GM12892 (cell line): ENCODE measurements at regions not wholly inside any gene's neighbourhood (a gene's known extent, or its start where the extent isn't known, plus 50 kb on each side); places are given as distances from the start of the nearest gene placed in this dataset.
"Not testable (repeated sequence)": the region's sequence is repeated elsewhere in the genome, so short reads cannot be mapped to it uniquely, and the experiment has no call there.

Experiments
- DNase-seq: peaks from one replicate; pipeline ENCODE4 v3.0.0; 2011; ENCODE audit not compliant: insufficient read length
- FAIRE-seq: peaks from 2 replicates; lab custom pipeline; 2011; peaks lifted over from hg19 to GRCh38; lab: Jason Lieb, UNC
- POLR2A ChIP-seq: IDR thresholded peaks from 2 replicates; pipeline ENCODE4 v1.6.1; 2011; ENCODE audit warnings: low read depth, low read length, control low read depth
- POLR2AphosphoS5 ChIP-seq: IDR thresholded peaks from 2 replicates; pipeline ENCODE4 v1.6.1; 2011; ENCODE audit warnings: low read depth, low read length, control low read depth
- TAF1 ChIP-seq: IDR thresholded peaks from 2 replicates; pipeline ENCODE4 v1.6.1; 2011; ENCODE audit warnings: low read depth, mild to moderate bottlenecking, control low read depth, low read length, borderline replicate concordance

DNA sequence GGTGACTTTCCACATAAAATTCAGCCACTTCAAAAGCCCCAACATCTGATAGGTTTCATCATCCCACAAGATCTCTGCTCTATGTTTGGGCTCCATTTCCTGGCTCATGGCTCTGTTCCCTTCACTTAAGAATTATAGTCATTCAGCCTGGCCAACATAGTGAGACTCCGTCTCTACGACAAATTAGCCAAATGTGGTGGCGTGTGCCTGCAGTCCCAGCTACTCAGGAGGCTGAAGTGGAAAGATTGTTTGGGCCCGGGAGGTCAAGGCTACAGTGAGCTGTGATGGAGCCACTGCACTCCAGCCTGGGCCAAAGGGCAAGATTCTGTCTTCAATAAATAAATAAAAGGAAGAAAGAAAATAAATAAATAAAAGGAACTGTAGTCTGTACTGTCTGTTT, 57.9 kb upstream of the CTSV start:
- DNase-seq (no peak), FAIRE-seq (no peak)
- TF ChIP-seq POLR2AphosphoS5 (no peak), POLR2A (no peak), TAF1 (no peak)

DNA sequence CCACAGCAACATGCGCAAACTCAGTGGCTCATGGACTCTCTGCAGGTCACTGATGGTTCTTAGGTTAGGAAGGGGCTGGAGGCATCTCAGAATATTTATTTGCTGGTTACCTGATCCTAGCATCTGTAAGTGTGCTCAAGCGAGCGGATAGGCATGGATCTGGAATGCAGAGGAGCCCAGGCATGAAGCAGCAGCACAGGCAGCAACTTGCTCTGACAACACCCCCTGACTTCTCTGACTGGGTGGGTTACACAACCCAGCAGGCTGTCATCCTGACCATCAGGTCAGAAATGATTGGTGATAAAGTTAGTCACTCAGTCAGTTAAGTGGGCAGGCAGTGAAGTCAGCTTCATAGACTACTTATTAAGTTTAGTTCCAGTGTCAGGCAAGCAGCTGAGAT, 50.4 kb upstream of the CTSV start:
- not testable (repeated sequence) for DNase-seq

More for the DNA sequence above, 50.4 kb upstream of the CTSV start:
- not testable (repeated sequence) for FAIRE-seq
